ENCODE measurements at regions not wholly inside any gene's neighbourhood (a gene's known extent, or its start where the extent isn't known, plus 50 kb on each side); places are given as distances from the start of the nearest gene placed in this dataset.
"Not testable (repeated sequence)": the region's sequence is repeated elsewhere in the genome, so short reads cannot be mapped to it uniquely, and the experiment has no call there.

- no peak for DNase-seq (ENCODE audit: low read depth)
These were observed 1145.1 kb downstream of the UQCRFS1 start for GRCh38 chr19:28067882-28068281.

- DNase-seq (ENCODE audit: low read depth): no peak
These were observed 1146.0 kb downstream of the UQCRFS1 start for GRCh38 chr19:28066988-28067387.

GRCh38 chr19:28066161-28066560, 1146.8 kb downstream of the UQCRFS1 start:
- no peak for DNase-seq (ENCODE audit: low read depth)

GRCh38 chr19:28065026-28065425, 1147.9 kb downstream of the UQCRFS1 start:
- DNase-seq (ENCODE audit: low read depth): peak; percentile 5

GRCh38 chr19:28063702-28064101, 1149.2 kb downstream of the UQCRFS1 start:
- no peak for DNase-seq (ENCODE audit: low read depth)

- no peak for DNase-seq (ENCODE audit: low read depth)
These were observed 1151.8 kb downstream of the UQCRFS1 start for GRCh38 chr19:28061111-28061510.

GRCh38 chr19:28057026-28057425, 1155.9 kb downstream of the UQCRFS1 start:
- not testable (repeated sequence) for DNase-seq (ENCODE audit: low read depth)

GRCh38 chr19:28051047-28051446, 1161.9 kb downstream of the UQCRFS1 start:
- DNase-seq (ENCODE audit: low read depth): no peak

- DNase-seq (ENCODE audit: low read depth): no peak
These were observed 1163.1 kb downstream of the UQCRFS1 start for GRCh38 chr19:28049875-28050274.

GRCh38 chr19:28046932-28047331, 1166.0 kb downstream of the UQCRFS1 start:
- no peak for DNase-seq (ENCODE audit: low read depth)

GRCh38 chr19:28045621-28046020, 1167.3 kb downstream of the UQCRFS1 start:
- DNase-seq (ENCODE audit: low read depth): no peak

GRCh38 chr19:28044477-28044876, 1168.5 kb downstream of the UQCRFS1 start:
- DNase-seq (ENCODE audit: low read depth): no peak

- DNase-seq (ENCODE audit: low read depth): no peak
These were observed 1170.4 kb downstream of the UQCRFS1 start for GRCh38 chr19:28042516-28042915.

- DNase-seq (ENCODE audit: low read depth): no peak
These were observed 1173.1 kb downstream of the UQCRFS1 start for GRCh38 chr19:28039677-28040381.

GRCh38 chr19:28037186-28037585, 1175.8 kb downstream of the UQCRFS1 start:
- DNase-seq (ENCODE audit: low read depth): no peak

GRCh38 chr19:28036486-28036885, 1176.5 kb downstream of the UQCRFS1 start:
- no peak for DNase-seq (ENCODE audit: low read depth)

- no peak for DNase-seq (ENCODE audit: low read depth)
These were observed 1178.0 kb downstream of the UQCRFS1 start for GRCh38 chr19:28034936-28035335.

GRCh38 chr19:28028881-28029444, 1184.0 kb downstream of the UQCRFS1 start:
- DNase-seq (ENCODE audit: low read depth): no peak

- DNase-seq (ENCODE audit: low read depth): no peak
These were observed 1185.8 kb downstream of the UQCRFS1 start for GRCh38 chr19:28027116-28027515.

- DNase-seq (ENCODE audit: low read depth): no peak
These were observed 1186.3 kb downstream of the UQCRFS1 start for GRCh38 chr19:28026636-28027035.

- DNase-seq (ENCODE audit: low read depth): no peak
These were observed 1188.0 kb downstream of the UQCRFS1 start for GRCh38 chr19:28024920-28025319.

GRCh38 chr19:28023064-28023463, 1189.9 kb downstream of the UQCRFS1 start:
- peak; percentile 12 for DNase-seq (ENCODE audit: low read depth)

GRCh38 chr19:28022506-28022905, 1190.4 kb downstream of the UQCRFS1 start:
- DNase-seq (ENCODE audit: low read depth): no peak
